ENCODE measurements at regions not wholly inside any gene's neighbourhood (a gene's known extent, or its start where the extent isn't known, plus 50 kb on each side); places are given as distances from the start of the nearest gene placed in this dataset.

- H3K27ac ChIP-seq: no peak overlapping the region
- ATAC-seq (no peak), DNase-seq (no peak)
- in situ Hi-C loops (cut with MboI; ENCODE audit: low sequenced_read_pairs in 4 of 4): no loop called here
- TF ChIP-seq CTCF (IDR thresholded peaks at IDR 0.05 in 4 of 5, conservative IDR thresholded peaks at IDR 0.05 in 1 of 5) (no peak), POLR2A (IDR thresholded peaks at IDR 0.05) (no peak)
- H3K4me3 ChIP-seq: no peak overlapping the region
- no peaks in the 10 kb centered on the region for H3K9me3 ChIP-seq
- H3K36me3 ChIP-seq: no peaks in the 10 kb centered on the region
- H3K4me1 ChIP-seq: no peaks in the 10 kb centered on the region
- H3K27me3 ChIP-seq: peaks cover 12 to 30% (median 23%) of the 10 kb centered on the region in 3 donors
- intact Hi-C loops (cut with DNase I; ENCODE audit: low total_unique reads): no loop called here
Measured at GRCh38 chr1:36582066-36582755, 99.5 kb upstream of the CSF3R start.

GRCh38 chr1:36580524-36580923 is 97.8 kb upstream of the CSF3R start:
- H3K4me3 ChIP-seq: no peak overlapping the region
- no peaks in the 10 kb centered on the region for H3K4me1 ChIP-seq
- intact Hi-C loops (cut with DNase I; ENCODE audit: low total_unique reads): no loop called here
- peaks cover 0 to 19% (median 13%) of the 10 kb centered on the region in 3 donors for H3K27me3 ChIP-seq
- no peaks in the 10 kb centered on the region for H3K36me3 ChIP-seq
- TF ChIP-seq CTCF (IDR thresholded peaks at IDR 0.05 in 4 of 5, conservative IDR thresholded peaks at IDR 0.05 in 1 of 5) (no peak), POLR2A (IDR thresholded peaks at IDR 0.05) (no peak)
- no peaks in the 10 kb centered on the region for H3K9me3 ChIP-seq
- DNase-seq (no peak), ATAC-seq (no peak)
- in situ Hi-C loops (cut with MboI; ENCODE audit: low sequenced_read_pairs in 4 of 4): no loop called here
- H3K27ac ChIP-seq: no peak overlapping the region

- no peak overlapping the region for H3K27ac ChIP-seq
- no peaks in the 10 kb centered on the region for H3K4me1 ChIP-seq
- no peak for ATAC-seq
- TF ChIP-seq CTCF (IDR thresholded peaks at IDR 0.05 in 4 of 5, conservative IDR thresholded peaks at IDR 0.05 in 1 of 5) (no peak), POLR2A (IDR thresholded peaks at IDR 0.05) (no peak)
- H3K4me3 ChIP-seq: no peak overlapping the region
- intact Hi-C loops (cut with DNase I; ENCODE audit: low total_unique reads): no loop called here
- H3K36me3 ChIP-seq: no peaks in the 10 kb centered on the region
- DNase-seq: no peak
- H3K9me3 ChIP-seq: no peaks in the 10 kb centered on the region
- H3K27me3 ChIP-seq: peaks cover 0 to 18% (median 2%) of the 10 kb centered on the region in 3 donors
- in situ Hi-C loops (cut with MboI; ENCODE audit: low sequenced_read_pairs in 4 of 4): loop anchor here in 2 of 4 donors (10.0 kb wide), 1 partner anchor 856 kb away; no protein-coding TSS in a partner anchor
Measured at GRCh38 chr1:36579039-36579438, 96.3 kb upstream of the CSF3R start.

- in situ Hi-C loops (cut with MboI; ENCODE audit: low sequenced_read_pairs in 4 of 4): loop anchor here in 2 of 4 donors (10.0 kb wide), 1 partner anchor 858 kb away; no protein-coding TSS in a partner anchor
- Histone ChIP-seq H3K4me1 (no peaks in the 10 kb centered on the region), H3K27me3 (peaks cover 3 to 32% (median 16%) of the 10 kb centered on the region in 3 donors), H3K27ac (no peak overlapping the region), H3K4me3 (no peak overlapping the region), H3K36me3 (no peaks in the 10 kb centered on the region), H3K9me3 (no peaks in the 10 kb centered on the region)
- ATAC-seq (no peak), DNase-seq (no peak)
- no peak for TF ChIP-seq POLR2A (IDR thresholded peaks at IDR 0.05)
- no peak for TF ChIP-seq CTCF (IDR thresholded peaks at IDR 0.05 in 4 of 5, conservative IDR thresholded peaks at IDR 0.05 in 1 of 5)
- intact Hi-C loops (cut with DNase I; ENCODE audit: low total_unique reads): no loop called here
Measured at GRCh38 chr1:36576551-36577110, 93.9 kb upstream of the CSF3R start.

Data from gastrocnemius medialis (tissue), 4 donors.